ENCODE measurements at regions not wholly inside any gene's neighbourhood (a gene's known extent, or its start where the extent isn't known, plus 50 kb on each side); places are given as distances from the start of the nearest gene placed in this dataset.

- POLR2A ChIA-PET (ENCODE audit: low non-redundant PET), result no interaction called here
- H3K27ac ChIP-seq, result no peak overlapping the region
- no peak for DNase-seq (ENCODE audit: low spot score)
- CTCF ChIA-PET, result no interaction called here
- no peak for TF ChIP-seq CTCF (conservative IDR thresholded peaks at IDR 0.05; ENCODE audit: low read depth)
These were observed 156.8 kb upstream of the ARID1B start for GRCh38 chr6:156620331-156620730.

- no peak overlapping the region for H3K27ac ChIP-seq
- TF ChIP-seq CTCF (conservative IDR thresholded peaks at IDR 0.05; ENCODE audit: low read depth), result no peak
- POLR2A ChIA-PET (ENCODE audit: low non-redundant PET), result no interaction called here
- CTCF ChIA-PET, result no interaction called here
- DNase-seq (ENCODE audit: low spot score), result no peak
These were observed 158.5 kb upstream of the ARID1B start for GRCh38 chr6:156618600-156619205.

- DNase-seq (ENCODE audit: low spot score), result no peak
- TF ChIP-seq CTCF (conservative IDR thresholded peaks at IDR 0.05; ENCODE audit: low read depth), result no peak
- no peak overlapping the region for H3K27ac ChIP-seq
- CTCF ChIA-PET, result no interaction called here
- POLR2A ChIA-PET (ENCODE audit: low non-redundant PET), result no interaction called here
These were observed 159.2 kb upstream of the ARID1B start for GRCh38 chr6:156617941-156618340.

- POLR2A ChIA-PET (ENCODE audit: low non-redundant PET), result no interaction called here
- CTCF ChIA-PET, result no interaction called here
- no peak overlapping the region for H3K27ac ChIP-seq
- DNase-seq (ENCODE audit: low spot score), result peak; percentile 30
- no peak for TF ChIP-seq CTCF (conservative IDR thresholded peaks at IDR 0.05; ENCODE audit: low read depth)
These were observed 159.8 kb upstream of the ARID1B start for GRCh38 chr6:156617376-156617775.

- no peak overlapping the region for H3K27ac ChIP-seq
- DNase-seq (ENCODE audit: low spot score), result no peak
- ChIA-PET POLR2A (ENCODE audit: low non-redundant PET) (no interaction called here), CTCF (no interaction called here)
- no peak for TF ChIP-seq CTCF (conservative IDR thresholded peaks at IDR 0.05; ENCODE audit: low read depth)
These were observed 160.7 kb upstream of the ARID1B start for GRCh38 chr6:156616495-156616894.

GRCh38 chr6:156613996-156614395 lies 163.2 kb upstream of the ARID1B start:
- no peak for TF ChIP-seq CTCF (conservative IDR thresholded peaks at IDR 0.05; ENCODE audit: low read depth)
- DNase-seq (ENCODE audit: low spot score), result no peak
- ChIA-PET POLR2A (ENCODE audit: low non-redundant PET) (no interaction called here), CTCF (interaction anchor here (0.9 kb wide), 1 partner anchor 72 kb away, joined by 4 read pairs; no protein-coding TSS in a partner anchor)
- no peak overlapping the region for H3K27ac ChIP-seq

Data from RWPE1 (cell line).